Endothelial cell of umbilical vein (primary cell): ENCODE measurements at regions not wholly inside any gene's neighbourhood (a gene's known extent, or its start where the extent isn't known, plus 50 kb on each side); places are given as distances from the start of the nearest gene placed in this dataset.

ENCODE experiments used
- BruUV-seq: library from RNA; stranded (reverse); fragments of 400-500 nt; replicated peaks from 2 replicates; lab custom pipeline; 2021; lab: Mats Ljungman, UMichigan
- CTCF ChIA-PET: fragments of 300-600, 350-600 bp; sonication (Branson Sonifier 250); formaldehyde crosslinking; loops from one replicate; lab custom pipeline; 2021; ENCODE audit warnings: antibody characterized with exemption, inconsistent platforms; lab: Charles Lee
- POLR2A ChIA-PET: fragments of 300-600, 350-600 bp; sonication (Branson Sonifier 250); formaldehyde crosslinking; loops from one replicate; lab custom pipeline; 2021; ENCODE audit warnings: antibody characterized with exemption, inconsistent platforms; lab: Charles Lee
- DNase-seq: peaks from one replicate; pipeline ENCODE4 v3.0.0-alpha.2; 2011; ENCODE audit warnings: low read depth, low spot score
- FAIRE-seq: peaks from 2 replicates; lab custom pipeline; 2011; peaks lifted over from hg19 to GRCh38; lab: Jason Lieb, UNC
- H2AFZ ChIP-seq: 2 replicates; pipeline ENCODE4 v1.6.0; 2012; ENCODE audit warnings: low read depth, low read length, control low read depth, inconsistent platforms
- H3K27ac ChIP-seq: 2 replicates; pipeline ENCODE4 v1.5.1; 2011; ENCODE audit warnings: low read depth, mild to moderate bottlenecking, control low read depth, low read length, moderate library complexity; ENCODE audit not compliant: insufficient read depth
- H3K27me3 ChIP-seq, 2 experiments: 2 replicates each; pipeline versions ENCODE4 v1.6.0 to v1.6.1; 2011; ENCODE audit warnings: low read length in 2 of 2, mixed read lengths in 1 of 2; ENCODE audit not compliant: control insufficient read depth in 2 of 2, insufficient read depth in 2 of 2
- H3K36me3 ChIP-seq, 2 experiments: 2 replicates in 1 of 2; 3 replicates in 1 of 2; pipeline ENCODE4 v1.5.1; 2011; ENCODE audit warnings: low read length in 2 of 2, mild to moderate bottlenecking in 1 of 2, moderate library complexity in 1 of 2; ENCODE audit not compliant: control insufficient read depth in 2 of 2, insufficient read depth in 2 of 2; ENCODE audit errors: extremely low read depth in 1 of 2
- H3K4me1 ChIP-seq: 3 replicates; pipeline ENCODE4 v1.5.1; 2011; ENCODE audit warnings: mild to moderate bottlenecking, low read length; ENCODE audit not compliant: control insufficient read depth, insufficient read depth; ENCODE audit errors: extremely low read depth
- H3K4me2 ChIP-seq: 2 replicates; pipeline ENCODE4 v1.6.1; 2011; ENCODE audit warnings: low read length, control low read depth, mixed read lengths; ENCODE audit not compliant: insufficient read depth
- H3K4me3 ChIP-seq, 3 experiments: fragments of 200-600 bp in 1 of 3; sonication (generic), shearing (Covaris generic) in 1 of 3; replicated peaks in 1 of 3; 2 replicates each; pipeline ENCODE4 v1.5.1; 2011 to 2016; ENCODE audit warnings: control low read depth in 3 of 3, low read length in 3 of 3, mild to moderate bottlenecking in 2 of 3, inconsistent platforms in 1 of 3, low read depth in 1 of 3, moderate library complexity in 1 of 3; ENCODE audit not compliant: insufficient read depth in 1 of 3
- H3K79me2 ChIP-seq: 2 replicates; pipeline ENCODE4 v1.6.0; 2012; ENCODE audit warnings: low read length, inconsistent platforms; ENCODE audit not compliant: control insufficient read depth, insufficient read depth
- H3K9ac ChIP-seq: replicated peaks from 2 replicates; pipeline ENCODE3; 2011; ENCODE audit warnings: low read length, control low read depth; ENCODE audit not compliant: insufficient read depth; ENCODE audit errors: extremely low read depth
- H3K9me1 ChIP-seq: replicated peaks from 3 replicates; pipeline ENCODE4 v1.6.0; 2011; ENCODE audit warnings: mild to moderate bottlenecking, low read length; ENCODE audit not compliant: control insufficient read depth, insufficient read depth; ENCODE audit errors: extremely low read depth
- H3K9me3 ChIP-seq: replicated peaks from 2 replicates; pipeline ENCODE4 v1.5.1; 2012; ENCODE audit warnings: low read length, inconsistent platforms; ENCODE audit not compliant: control insufficient read depth, insufficient read depth
- H4K20me1 ChIP-seq: replicated peaks from 2 replicates; pipeline ENCODE3; 2011; ENCODE audit warnings: mild to moderate bottlenecking, low read length; ENCODE audit not compliant: control insufficient read depth, insufficient read depth; ENCODE audit errors: extremely low read depth
- EZH2 ChIP-seq: IDR thresholded peaks from 2 replicates; pipeline ENCODE4 v1.6.1; 2012; ENCODE audit warnings: borderline replicate concordance, low read depth, mild to moderate bottlenecking, moderate library complexity, low read length, inconsistent platforms; ENCODE audit not compliant: severe bottlenecking
- FOS ChIP-seq: IDR thresholded peaks from 2 replicates; pipeline ENCODE4 v1.6.1; 2011; ENCODE audit warnings: mild to moderate bottlenecking, low read length, moderate library complexity, borderline replicate concordance; ENCODE audit not compliant: insufficient read depth
- GATA2 ChIP-seq: IDR thresholded peaks from 2 replicates; pipeline ENCODE4 v1.7.0; 2011; ENCODE audit warnings: low read depth, mild to moderate bottlenecking, moderate library complexity, mixed read lengths, low read length; ENCODE audit not compliant: insufficient read length, insufficient read depth
- JUN ChIP-seq: IDR thresholded peaks from 2 replicates; pipeline ENCODE4 v1.6.1; 2011; ENCODE audit warnings: borderline replicate concordance, low read depth; ENCODE audit not compliant: insufficient read length, insufficient read depth
- MYC ChIP-seq: IDR thresholded peaks from one replicate; pipeline ENCODE4 v1.6.1; 2011; ENCODE audit warnings: mild to moderate bottlenecking, low read depth, low read length
- POLR2A ChIP-seq: IDR thresholded peaks from 2 replicates; pipeline ENCODE4 v1.6.1; 2012; ENCODE audit warnings: low read depth, mild to moderate bottlenecking, control low read depth, low read length
- POLR2AphosphoS5 ChIP-seq: IDR thresholded peaks from 2 replicates; pipeline ENCODE4 v1.6.1; 2012; ENCODE audit warnings: low read depth, mild to moderate bottlenecking, control low read depth, low read length, moderate library complexity; ENCODE audit not compliant: insufficient read depth
- dilution Hi-C: fragments of 300-500 bp; cut with MboI; formaldehyde crosslinking; loops from one replicate; pipeline ENCODE4 v1.15.0; 2019; ENCODE audit warnings: low sequenced_read_pairs; ENCODE audit not compliant: extremely low pct_ligation_motif_present
- intact Hi-C: fragments of 100-400 bp; cut with micrococcal nuclease; formaldehyde crosslinking; loops from one replicate; pipeline ENCODE4 v1.10.0; 2022
- TF ChIP-seq, protein P1 (sequence below), 2 donors: IDR thresholded peaks; 1 replicate in 1 of 2; 2 replicates in 1 of 2; pipeline ENCODE4 v1.5.1; 2011; ENCODE audit warnings: low read length in 2 of 2, mild to moderate bottlenecking in 2 of 2, moderate library complexity in 2 of 2, control low read depth in 1 of 2, inconsistent platforms in 1 of 2, low read depth in 1 of 2; ENCODE audit not compliant: insufficient read depth in 1 of 2; ENCODE audit errors: extremely low read depth in 1 of 2
- TF ChIP-seq, protein P2 (sequence below): IDR thresholded peaks from 2 replicates; pipeline ENCODE4 v1.6.1; 2011; ENCODE audit not compliant: insufficient read depth, insufficient read length

DNA sequence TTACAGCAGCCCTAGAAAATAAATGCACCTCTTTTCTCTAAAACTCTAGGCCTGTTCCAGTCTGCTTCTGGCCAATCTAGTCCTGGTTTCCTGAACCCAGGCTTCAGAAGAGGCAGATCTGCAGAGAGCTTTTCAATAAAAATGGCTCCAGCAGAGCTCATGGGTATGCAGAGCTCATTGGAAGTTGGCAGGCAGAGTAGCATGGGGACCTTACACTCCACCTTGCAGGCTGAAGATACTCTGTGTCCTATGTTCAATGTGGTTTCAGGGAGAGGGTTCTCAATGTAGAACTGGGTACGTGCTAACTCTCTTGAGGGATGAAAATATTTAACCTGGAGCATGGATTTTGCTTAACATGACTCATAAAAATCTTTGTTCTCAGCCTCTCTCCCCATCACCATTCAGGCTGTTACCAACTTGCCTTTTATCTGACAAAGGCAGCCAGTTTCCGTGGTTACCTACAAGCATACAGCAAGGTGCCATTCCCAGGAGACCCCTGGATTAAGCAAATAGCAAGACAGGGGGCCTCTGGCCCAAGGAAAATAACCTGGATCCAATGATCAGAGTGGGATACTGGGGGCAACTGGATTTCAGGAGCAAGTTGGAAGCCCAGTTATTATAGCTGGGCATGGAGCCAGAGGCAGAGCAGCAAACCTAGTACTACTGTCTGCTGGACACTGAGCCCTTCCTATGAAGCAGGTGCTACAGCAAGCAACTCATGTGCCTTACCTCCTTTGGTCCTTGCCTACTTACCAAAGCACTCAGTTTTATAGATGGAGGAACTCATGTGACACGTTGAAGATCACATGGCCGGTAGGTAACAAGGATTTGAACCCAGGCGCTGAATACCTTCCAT is 98.2 kb upstream of the DHX40 start:
- H2AFZ ChIP-seq = no peak overlapping the region
- no peaks in the 10 kb centered on the region for H3K4me1 ChIP-seq
- TF ChIP-seq POLR2A = no peak
- TF ChIP-seq FOS = no peak
- no peak for TF ChIP-seq EZH2
- TF ChIP-seq JUN = no peak
- no peak for TF ChIP-seq GATA2
- TF ChIP-seq MYC = no peak
- no peak for TF ChIP-seq POLR2AphosphoS5
- TF ChIP-seq, protein P1, sequence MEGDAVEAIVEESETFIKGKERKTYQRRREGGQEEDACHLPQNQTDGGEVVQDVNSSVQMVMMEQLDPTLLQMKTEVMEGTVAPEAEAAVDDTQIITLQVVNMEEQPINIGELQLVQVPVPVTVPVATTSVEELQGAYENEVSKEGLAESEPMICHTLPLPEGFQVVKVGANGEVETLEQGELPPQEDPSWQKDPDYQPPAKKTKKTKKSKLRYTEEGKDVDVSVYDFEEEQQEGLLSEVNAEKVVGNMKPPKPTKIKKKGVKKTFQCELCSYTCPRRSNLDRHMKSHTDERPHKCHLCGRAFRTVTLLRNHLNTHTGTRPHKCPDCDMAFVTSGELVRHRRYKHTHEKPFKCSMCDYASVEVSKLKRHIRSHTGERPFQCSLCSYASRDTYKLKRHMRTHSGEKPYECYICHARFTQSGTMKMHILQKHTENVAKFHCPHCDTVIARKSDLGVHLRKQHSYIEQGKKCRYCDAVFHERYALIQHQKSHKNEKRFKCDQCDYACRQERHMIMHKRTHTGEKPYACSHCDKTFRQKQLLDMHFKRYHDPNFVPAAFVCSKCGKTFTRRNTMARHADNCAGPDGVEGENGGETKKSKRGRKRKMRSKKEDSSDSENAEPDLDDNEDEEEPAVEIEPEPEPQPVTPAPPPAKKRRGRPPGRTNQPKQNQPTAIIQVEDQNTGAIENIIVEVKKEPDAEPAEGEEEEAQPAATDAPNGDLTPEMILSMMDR (IDR thresholded peaks at IDR 0.05; ENCODE audit: extremely low read depth in 1 of 2, insufficient read depth in 1 of 2, low read depth in 1 of 2, low read length in 2 of 2) = no peak
- TF ChIP-seq, protein P2, sequence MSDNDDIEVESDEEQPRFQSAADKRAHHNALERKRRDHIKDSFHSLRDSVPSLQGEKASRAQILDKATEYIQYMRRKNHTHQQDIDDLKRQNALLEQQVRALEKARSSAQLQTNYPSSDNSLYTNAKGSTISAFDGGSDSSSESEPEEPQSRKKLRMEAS = no peak
- no peaks in the 10 kb centered on the region for H3K9me3 ChIP-seq
- no peaks in the 10 kb centered on the region for H3K27me3 ChIP-seq
- intact Hi-C loops = no loop called here
- no peaks in the 10 kb centered on the region for H4K20me1 ChIP-seq
- DNase-seq = no peak
- ChIA-PET POLR2A (no interaction called here), CTCF (no interaction called here)
- no peak for FAIRE-seq
- H3K9me1 ChIP-seq = no peaks in the 10 kb centered on the region
- no peaks in the 10 kb centered on the region for H3K79me2 ChIP-seq
- no peak overlapping the region for H3K4me2 ChIP-seq
- H3K4me3 ChIP-seq = no peak overlapping the region
- no peak overlapping the region for H3K9ac ChIP-seq
- H3K27ac ChIP-seq = no peak overlapping the region
- no peaks in the 10 kb centered on the region for H3K36me3 ChIP-seq
- BruUV-seq = no TSS peak
- dilution Hi-C loops = no loop called here
